GM19397 (cell line): ENCODE measurements at regions not wholly inside any gene's neighbourhood (a gene's known extent, or its start where the extent isn't known, plus 50 kb on each side); places are given as distances from the start of the nearest gene placed in this dataset.
"Not testable (repeated sequence)": the region's sequence is repeated elsewhere in the genome, so short reads cannot be mapped to it uniquely, and the experiment has no call there.

ENCODE experiments used
- ATAC-seq: cut with Tn5 transposase; IDR thresholded peaks from one replicate; pipeline ENCODE4 v1.9.1; 2021; ENCODE audit warnings: mild to moderate bottlenecking, moderate library complexity; ENCODE audit not compliant: unreplicated experiment

- ATAC-seq = no peak
Observed at GRCh38 chr5:125863579-125863978, 559.6 kb upstream of the GRAMD2B start.

GRCh38 chr5:125865166-125865815, 557.9 kb upstream of the GRAMD2B start:
- ATAC-seq = no peak

GRCh38 chr5:125868036-125868435, 555.2 kb upstream of the GRAMD2B start:
- ATAC-seq = no peak

DNA sequence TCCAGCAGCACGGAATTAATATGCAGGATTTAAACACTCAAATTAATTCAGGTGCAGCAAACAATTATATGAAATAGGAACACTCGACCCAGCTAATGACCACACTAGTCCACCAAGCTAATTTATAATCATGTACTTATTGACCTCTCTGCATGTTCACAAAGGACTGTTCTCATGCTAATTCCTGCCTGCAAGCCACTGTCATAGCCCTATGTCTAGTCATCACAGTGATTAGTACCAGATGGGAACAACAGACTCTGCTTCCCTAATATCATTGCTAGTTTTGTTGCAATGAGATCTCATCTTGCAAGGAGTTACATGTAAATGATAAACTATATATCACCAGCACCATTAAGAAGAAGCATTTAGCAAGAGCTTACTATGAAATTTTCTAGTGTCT, 553.0 kb upstream of the GRAMD2B start:
- ATAC-seq = no peak

DNA sequence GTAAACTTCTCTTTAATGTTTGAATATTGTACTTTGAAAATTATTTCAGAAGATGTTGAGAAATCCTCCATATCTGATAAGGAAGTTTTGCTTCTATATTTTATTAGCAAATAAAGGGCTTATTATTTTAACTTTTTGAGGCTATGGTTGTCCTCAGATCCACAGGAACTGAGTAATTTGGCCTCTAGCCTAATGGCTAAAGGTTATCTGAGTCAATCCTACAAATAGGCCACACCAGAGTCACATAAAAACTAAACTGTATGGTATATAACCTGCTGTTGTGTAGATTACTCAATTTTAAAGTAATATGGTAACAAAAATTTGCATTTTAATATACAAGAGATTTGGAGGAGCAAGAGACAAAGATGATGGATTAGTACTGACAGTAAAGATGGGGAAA, 549.2 kb upstream of the GRAMD2B start:
- ATAC-seq = no peak

- no peak for ATAC-seq
Observed at GRCh38 chr5:125874717-125875116, 548.5 kb upstream of the GRAMD2B start.

DNA sequence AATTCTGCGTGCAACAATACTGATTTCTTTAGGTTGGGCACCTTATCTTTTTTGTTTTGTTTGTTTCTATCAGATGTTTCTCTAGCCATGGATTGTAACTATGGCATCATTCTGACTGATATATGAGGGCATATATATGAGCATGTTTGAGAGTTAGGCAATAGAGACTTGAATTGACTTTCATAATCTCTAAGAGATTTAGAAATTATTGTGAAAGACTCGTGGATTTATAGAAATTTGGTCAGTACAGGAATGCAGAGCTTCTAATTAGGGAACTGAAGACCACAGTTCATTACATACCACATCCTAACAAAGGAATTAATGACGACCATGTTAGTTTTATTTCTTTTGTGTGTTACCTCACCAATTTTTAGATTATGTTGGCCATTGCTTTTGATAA, 546.0 kb upstream of the GRAMD2B start:
- ATAC-seq = no peak

DNA sequence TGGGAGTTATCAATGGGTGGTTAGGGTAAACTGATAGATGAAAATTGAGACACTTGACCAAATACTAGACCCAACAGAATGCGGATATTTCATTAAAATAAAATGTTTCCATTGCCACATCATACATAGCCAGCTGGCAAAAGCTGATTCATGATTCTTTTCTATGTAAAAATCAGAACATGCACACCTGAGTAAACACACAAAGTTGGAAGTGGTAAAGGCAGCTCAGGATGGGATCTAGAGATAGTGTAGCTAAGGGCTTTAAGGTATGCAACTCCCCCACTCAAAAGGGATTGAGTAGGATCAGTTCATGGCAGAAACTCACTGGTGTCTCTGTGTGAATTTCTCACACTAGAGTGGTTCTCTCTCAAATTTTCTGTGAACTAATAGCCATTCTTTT, 541.1 kb upstream of the GRAMD2B start:
- no peak for ATAC-seq

- no peak for ATAC-seq
Observed at GRCh38 chr5:125883223-125883622, 540.0 kb upstream of the GRAMD2B start.

DNA sequence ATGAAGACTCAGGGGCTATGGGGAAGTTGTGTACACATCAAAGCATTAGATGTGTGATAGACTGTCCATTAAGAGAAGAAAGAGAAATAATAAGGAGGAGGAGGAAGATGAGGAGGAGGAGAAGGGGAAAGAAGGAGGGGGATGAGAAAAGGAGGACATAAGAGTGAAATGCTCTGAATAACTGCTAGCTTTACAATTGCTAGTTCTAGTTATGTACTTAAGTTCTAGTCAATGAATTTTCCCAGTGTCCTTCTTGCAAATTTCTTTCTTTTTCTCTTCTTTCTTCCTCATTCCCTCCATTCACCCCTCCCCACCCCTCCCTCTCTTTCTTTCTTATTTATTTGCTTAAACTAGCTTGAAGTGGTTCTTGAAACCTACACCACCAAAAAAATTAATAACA, 534.9 kb upstream of the GRAMD2B start:
- no peak for ATAC-seq

DNA sequence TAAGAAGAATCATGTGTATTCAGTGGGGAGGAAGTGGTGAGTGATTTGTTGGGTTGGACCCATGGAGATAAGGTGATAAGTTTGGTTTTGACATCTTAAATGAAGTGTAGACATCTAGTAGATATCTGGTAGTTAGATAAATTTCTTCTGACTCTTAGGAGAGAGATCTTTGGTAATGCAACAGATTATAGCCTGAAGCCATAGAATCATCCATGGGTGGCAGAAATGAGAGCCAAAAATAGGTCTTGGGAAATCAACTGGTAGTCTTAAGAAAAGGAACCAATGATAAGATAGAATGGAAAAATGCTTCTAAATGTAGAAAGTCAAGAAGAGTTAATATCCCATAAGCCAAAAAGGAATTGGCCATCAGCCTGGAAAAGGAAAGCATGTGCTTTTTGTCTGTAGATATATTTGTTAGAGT, 532.7 kb upstream of the GRAMD2B start:
- ATAC-seq = no peak

DNA sequence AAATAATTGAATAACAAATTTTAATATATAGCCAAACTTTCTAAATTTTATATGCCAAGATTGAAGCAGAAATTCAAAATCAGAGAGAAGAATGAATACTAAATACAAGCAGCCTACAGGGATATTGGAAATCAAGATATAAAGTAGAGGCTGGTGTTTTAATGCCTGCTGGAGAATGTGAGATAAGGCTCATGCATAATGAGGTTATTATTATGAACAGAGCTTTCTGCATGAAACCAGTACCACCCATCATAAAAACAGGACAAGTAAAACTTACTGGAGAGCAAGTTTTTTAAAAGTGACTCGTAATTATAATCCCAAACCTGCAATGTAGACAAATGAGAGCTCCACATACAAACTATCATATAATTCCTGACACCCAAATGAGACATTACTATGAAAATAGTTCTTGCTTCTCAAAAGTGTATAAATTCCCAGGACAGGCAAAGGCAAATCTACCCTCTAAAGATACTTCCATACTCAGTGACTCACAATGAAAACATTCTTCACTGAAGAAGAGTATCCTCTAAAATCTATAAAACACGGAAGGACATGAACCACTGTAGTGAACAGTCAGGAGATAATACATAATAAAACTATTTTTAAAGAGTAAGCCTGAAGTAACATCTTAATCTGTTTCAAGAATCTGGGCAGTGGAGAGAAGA, 532.0 kb upstream of the GRAMD2B start:
- ATAC-seq = no peak

- no peak for ATAC-seq
Observed at GRCh38 chr5:125894383-125894782, 528.8 kb upstream of the GRAMD2B start.

- no peak for ATAC-seq
Observed at GRCh38 chr5:125896368-125896767, 526.8 kb upstream of the GRAMD2B start.

DNA sequence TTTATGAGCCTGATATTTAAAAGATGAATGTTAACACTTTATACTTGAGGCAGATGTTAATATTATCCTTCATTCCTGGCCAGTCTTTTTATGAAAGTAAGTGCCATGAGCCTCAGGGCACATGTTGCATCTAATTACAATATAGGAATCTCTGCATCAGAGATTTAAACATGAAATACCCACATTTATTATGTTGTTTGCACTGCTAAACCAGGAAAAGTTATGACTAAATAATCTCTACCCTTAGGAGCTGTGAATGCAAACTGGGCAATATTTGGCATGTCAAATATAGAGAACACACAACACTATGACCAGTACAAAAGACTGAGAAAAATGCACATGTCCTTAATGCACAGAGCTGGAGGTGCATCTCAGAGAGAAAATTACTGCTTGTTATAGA, 526.1 kb upstream of the GRAMD2B start:
- no peak for ATAC-seq

- ATAC-seq = no peak
Observed at GRCh38 chr5:125898851-125899405, 524.3 kb upstream of the GRAMD2B start.

GRCh38 chr5:125912028-125912427, 511.2 kb upstream of the GRAMD2B start:
- ATAC-seq = no peak

- ATAC-seq = no peak
Observed at GRCh38 chr5:125913200-125913599, 510.0 kb upstream of the GRAMD2B start.

- ATAC-seq = no peak
Observed at GRCh38 chr5:125914471-125914870, 508.7 kb upstream of the GRAMD2B start.

GRCh38 chr5:125923958-125924357, 499.3 kb upstream of the GRAMD2B start:
- ATAC-seq = not testable (repeated sequence)

DNA sequence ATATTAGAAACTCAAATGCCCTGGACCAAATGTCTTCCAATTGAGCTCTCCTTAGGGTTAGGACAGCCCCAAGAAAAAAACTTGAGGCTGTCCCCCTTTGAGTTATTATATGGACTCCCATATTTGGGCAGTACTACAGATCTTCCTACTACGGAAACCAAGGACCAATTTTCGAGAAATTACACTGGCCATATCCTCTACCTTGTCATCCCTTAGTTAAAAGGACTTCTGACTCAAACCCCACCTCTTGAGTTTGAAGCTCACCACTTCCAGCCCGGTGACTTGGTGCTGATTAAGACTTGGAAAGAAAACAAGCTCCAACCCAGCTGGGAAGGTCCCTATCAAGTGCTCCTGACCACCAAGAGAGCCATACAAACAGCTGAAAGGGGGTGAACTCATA, 497.0 kb upstream of the GRAMD2B start:
- ATAC-seq = no peak

DNA sequence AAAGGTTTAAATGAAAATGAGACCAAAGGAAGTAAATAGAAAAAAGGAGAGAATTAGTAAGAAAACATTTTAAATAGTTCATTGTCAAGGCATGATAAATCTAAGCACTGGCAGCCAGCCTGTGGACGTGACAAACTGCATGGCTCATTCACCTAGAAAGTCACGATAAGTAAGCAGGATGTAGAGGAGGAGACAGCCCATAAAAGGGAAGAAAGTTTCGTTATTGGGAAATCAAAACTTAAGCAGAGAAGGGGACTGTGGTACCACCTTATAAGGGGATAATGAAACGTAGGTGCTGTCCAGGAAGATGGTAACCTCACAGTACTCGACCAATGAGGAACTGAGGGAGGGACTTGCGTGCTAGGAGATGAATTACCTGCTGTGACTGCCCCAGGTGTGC, 494.5 kb upstream of the GRAMD2B start:
- ATAC-seq = no peak
